GM18907 (cell line): ENCODE measurements at regions not wholly inside any gene's neighbourhood (a gene's known extent, or its start where the extent isn't known, plus 50 kb on each side); places are given as distances from the start of the nearest gene placed in this dataset.
"Not testable (repeated sequence)": the region's sequence is repeated elsewhere in the genome, so short reads cannot be mapped to it uniquely, and the experiment has no call there.

ENCODE experiments used
- ATAC-seq: cut with Tn5 transposase; IDR thresholded peaks from one replicate; pipeline ENCODE4 v1.9.1; 2021; ENCODE audit warnings: mild to moderate bottlenecking, moderate library complexity; ENCODE audit not compliant: unreplicated experiment

GRCh38 chr14:105864116-105864515 lies 337.7 kb downstream of the TMEM121 start:
- no peak for ATAC-seq

GRCh38 chr14:105864651-105865265 lies 338.4 kb downstream of the TMEM121 start:
- ATAC-seq, result no peak

GRCh38 chr14:105865266-105865903 lies 339.0 kb downstream of the TMEM121 start:
- ATAC-seq, result no peak

- no peak for ATAC-seq
Measured at GRCh38 chr14:105865904-105866840, 339.8 kb downstream of the TMEM121 start.

GRCh38 chr14:105866841-105867321 lies 340.5 kb downstream of the TMEM121 start:
- no peak for ATAC-seq

GRCh38 chr14:105867961-105868599 lies 341.7 kb downstream of the TMEM121 start:
- no peak for ATAC-seq

GRCh38 chr14:105871590-105871989 lies 345.2 kb downstream of the TMEM121 start:
- ATAC-seq, result no peak

GRCh38 chr14:105873870-105874512 lies 347.6 kb downstream of the TMEM121 start:
- no peak for ATAC-seq

- no peak for ATAC-seq
Measured at GRCh38 chr14:105876158-105876557, 349.8 kb downstream of the TMEM121 start.

- no peak for ATAC-seq
Measured at GRCh38 chr14:105876829-105877228, 350.4 kb downstream of the TMEM121 start.

GRCh38 chr14:105877645-105878044 lies 351.3 kb downstream of the TMEM121 start:
- ATAC-seq, result no peak

- no peak for ATAC-seq
Measured at GRCh38 chr14:105878125-105878524, 351.7 kb downstream of the TMEM121 start.

- ATAC-seq, result no peak
Measured at GRCh38 chr14:105878554-105878953, 352.2 kb downstream of the TMEM121 start.

- no peak for ATAC-seq
Measured at GRCh38 chr14:105879503-105879866, 353.1 kb downstream of the TMEM121 start.

- no peak for ATAC-seq
Measured at GRCh38 chr14:105879867-105880561, 353.6 kb downstream of the TMEM121 start.

GRCh38 chr14:105880616-105881015 lies 354.2 kb downstream of the TMEM121 start:
- no peak for ATAC-seq

GRCh38 chr14:105881021-105881930 lies 354.9 kb downstream of the TMEM121 start:
- no peak for ATAC-seq

GRCh38 chr14:105882011-105882410 lies 355.6 kb downstream of the TMEM121 start:
- ATAC-seq, result not testable (repeated sequence)

- ATAC-seq, result no peak
Measured at GRCh38 chr14:105882626-105883025, 356.2 kb downstream of the TMEM121 start.
